Keratinocyte (primary cell): ENCODE measurements at regions not wholly inside any gene's neighbourhood (a gene's known extent, or its start where the extent isn't known, plus 50 kb on each side); places are given as distances from the start of the nearest gene placed in this dataset.

Experiments used
- DNase-seq: peaks from one replicate; pipeline ENCODE4 v3.0.0-alpha.2; 2011; ENCODE audit warnings: low read depth, missing footprints, low spot score
- FAIRE-seq: peaks from 2 replicates; lab custom pipeline; 2011; peaks lifted over from hg19 to GRCh38; lab: Jason Lieb, UNC
- H2AFZ ChIP-seq: 2 replicates; pipeline ENCODE4 v1.6.0; 2012; ENCODE audit warnings: low read length, control low read depth, inconsistent platforms; ENCODE audit not compliant: control insufficient read depth
- H3K27ac ChIP-seq: 2 replicates; pipeline ENCODE4 v1.5.1; 2011; ENCODE audit warnings: low read length; ENCODE audit not compliant: control insufficient read depth, insufficient read depth
- H3K27me3 ChIP-seq: 3 replicates; pipeline ENCODE4 v1.6.0; 2011; ENCODE audit warnings: low read length; ENCODE audit not compliant: control insufficient read depth, insufficient read depth; ENCODE audit errors: extremely low read depth
- H3K36me3 ChIP-seq, 2 experiments: 2 replicates in 1 of 2; 3 replicates in 1 of 2; pipeline ENCODE4 v1.5.1; 2011; ENCODE audit warnings: low read length in 2 of 2, mild to moderate bottlenecking in 1 of 2; ENCODE audit not compliant: control insufficient read depth in 2 of 2, insufficient read depth in 2 of 2; ENCODE audit errors: extremely low read depth in 1 of 2
- H3K4me1 ChIP-seq: 3 replicates; pipeline ENCODE4 v1.5.1; 2011; ENCODE audit warnings: low read length; ENCODE audit not compliant: control insufficient read depth, insufficient read depth; ENCODE audit errors: extremely low read depth
- H3K4me2 ChIP-seq: 3 replicates; pipeline ENCODE4 v1.6.0; 2011; ENCODE audit warnings: low read depth, low read length; ENCODE audit not compliant: control insufficient read depth, insufficient read depth; ENCODE audit errors: extremely low read depth
- H3K4me3 ChIP-seq, 3 experiments: fragments of 200-600 bp in 1 of 3; sonication (generic) in 1 of 3; 2 replicates in 2 of 3; 3 replicates in 1 of 3; pipeline ENCODE4 v1.5.1; 2011 to 2016; ENCODE audit warnings: low read length in 3 of 3, mild to moderate bottlenecking in 3 of 3, control low read depth in 2 of 3, inconsistent platforms in 1 of 3, low read depth in 1 of 3, mixed read lengths in 1 of 3, mixed run types in 1 of 3, moderate library complexity in 1 of 3; ENCODE audit not compliant: control insufficient read depth in 2 of 3, insufficient read depth in 2 of 3; ENCODE audit errors: extremely low read depth in 1 of 3
- H3K79me2 ChIP-seq: 2 replicates; pipeline ENCODE4 v1.6.0; 2012; ENCODE audit warnings: low read length; ENCODE audit not compliant: control insufficient read depth, insufficient read depth
- H3K9ac ChIP-seq: 3 replicates; pipeline ENCODE4 v1.6.0; 2011; ENCODE audit warnings: low read length; ENCODE audit not compliant: control insufficient read depth, insufficient read depth; ENCODE audit errors: extremely low read depth
- H3K9me1 ChIP-seq: 3 replicates; pipeline ENCODE4 v1.6.0; 2011; ENCODE audit warnings: low read length; ENCODE audit not compliant: control insufficient read depth, insufficient read depth; ENCODE audit errors: extremely low read depth
- H3K9me3 ChIP-seq: 2 replicates; pipeline ENCODE4 v1.5.1; 2012; ENCODE audit warnings: low read depth, low read length; ENCODE audit not compliant: control insufficient read depth
- H4K20me1 ChIP-seq: 3 replicates; pipeline ENCODE4 v1.6.0; 2011; ENCODE audit warnings: low read length; ENCODE audit not compliant: control insufficient read depth, insufficient read depth; ENCODE audit errors: extremely low read depth
- CTCF ChIP-seq, 3 experiments: IDR thresholded peaks in 1 of 3; conservative IDR thresholded peaks in 1 of 3; optimal IDR thresholded peaks in 1 of 3; 2 replicates in 2 of 3; 3 replicates in 1 of 3; pipeline versions ENCODE3 to v1.5.1; 2011; ENCODE audit warnings: low read length in 3 of 3, mild to moderate bottlenecking in 3 of 3, moderate library complexity in 2 of 3, control low read depth in 1 of 3, inconsistent platforms in 1 of 3; ENCODE audit not compliant: insufficient read depth in 2 of 3; ENCODE audit errors: extremely low read depth in 1 of 3
- EZH2 ChIP-seq: IDR thresholded peaks from one replicate; pipeline ENCODE4 v1.6.1; 2012; ENCODE audit warnings: inconsistent platforms, mild to moderate bottlenecking, low read length, moderate library complexity
- dilution Hi-C: fragments of 300-500 bp; cut with MboI; formaldehyde crosslinking; loops from one replicate; pipeline ENCODE4 v1.7.0; 2020; ENCODE audit warnings: low sequenced_read_pairs; ENCODE audit not compliant: extremely low pct_ligation_motif_present

GRCh38 chr15:35858707-35859106, 312.7 kb upstream of the DPH6 start:
- Histone ChIP-seq H3K9me3 (no peaks in the 10 kb centered on the region), H3K27ac (no peak overlapping the region), H3K4me1 (no peaks in the 10 kb centered on the region), H2AFZ (no peak overlapping the region), H3K79me2 (no peaks in the 10 kb centered on the region), H3K9me1 (no peaks in the 10 kb centered on the region), H4K20me1 (no peaks in the 10 kb centered on the region), H3K4me2 (no peak overlapping the region), H3K27me3 (no peaks in the 10 kb centered on the region), H3K36me3 (no peaks in the 10 kb centered on the region), H3K4me3 (no peak overlapping the region), H3K9ac (no peak overlapping the region)
- dilution Hi-C loops, result no loop called here
- DNase-seq, result no peak
- no peak for TF ChIP-seq CTCF (optimal IDR thresholded peaks at IDR 0.05 in 1 of 3, IDR thresholded peaks at IDR 0.05 in 1 of 3, conservative IDR thresholded peaks at IDR 0.05 in 1 of 3; ENCODE audit: extremely low read depth in 1 of 3, insufficient read depth in 2 of 3, low read length in 3 of 3)
- no peak for TF ChIP-seq EZH2
- FAIRE-seq, result no peak

DNA sequence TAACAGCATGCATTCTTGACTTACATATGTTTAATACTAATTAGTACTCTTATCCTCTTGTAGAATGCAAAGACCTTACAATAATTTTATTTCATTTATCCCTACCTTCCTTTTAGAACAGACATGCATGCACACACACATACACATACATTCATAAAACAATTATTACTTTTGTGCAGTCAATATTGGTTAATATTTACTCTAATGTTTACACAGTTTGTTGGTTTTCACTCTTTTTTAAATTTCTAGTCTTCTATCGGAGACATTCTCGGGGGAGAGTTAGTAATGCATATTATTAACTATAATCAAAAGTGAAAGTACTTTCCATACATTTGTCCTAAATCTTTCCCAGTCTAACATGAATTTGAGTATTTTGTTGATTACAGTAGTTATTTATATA, 317.7 kb upstream of the DPH6 start:
- no peaks in the 10 kb centered on the region for H3K9me3 ChIP-seq
- FAIRE-seq (no peak), DNase-seq (no peak)
- H4K20me1 ChIP-seq, result no peaks in the 10 kb centered on the region
- H3K79me2 ChIP-seq, result no peaks in the 10 kb centered on the region
- dilution Hi-C loops, result no loop called here
- no peaks in the 10 kb centered on the region for H3K27me3 ChIP-seq
- TF ChIP-seq CTCF (optimal IDR thresholded peaks at IDR 0.05 in 1 of 3, IDR thresholded peaks at IDR 0.05 in 1 of 3, conservative IDR thresholded peaks at IDR 0.05 in 1 of 3; ENCODE audit: extremely low read depth in 1 of 3, insufficient read depth in 2 of 3, low read length in 3 of 3) (no peak), EZH2 (no peak)
- H3K4me1 ChIP-seq, result no peaks in the 10 kb centered on the region
- H3K9ac ChIP-seq, result no peak overlapping the region
- H3K4me2 ChIP-seq, result no peak overlapping the region
- no peaks in the 10 kb centered on the region for H3K36me3 ChIP-seq
- H3K4me3 ChIP-seq, result no peak overlapping the region
- H2AFZ ChIP-seq, result no peak overlapping the region
- no peak overlapping the region for H3K27ac ChIP-seq
- H3K9me1 ChIP-seq, result no peaks in the 10 kb centered on the region
